ENCODE measurements at regions not wholly inside any gene's neighbourhood (a gene's known extent, or its start where the extent isn't known, plus 50 kb on each side); places are given as distances from the start of the nearest gene placed in this dataset.

DNA sequence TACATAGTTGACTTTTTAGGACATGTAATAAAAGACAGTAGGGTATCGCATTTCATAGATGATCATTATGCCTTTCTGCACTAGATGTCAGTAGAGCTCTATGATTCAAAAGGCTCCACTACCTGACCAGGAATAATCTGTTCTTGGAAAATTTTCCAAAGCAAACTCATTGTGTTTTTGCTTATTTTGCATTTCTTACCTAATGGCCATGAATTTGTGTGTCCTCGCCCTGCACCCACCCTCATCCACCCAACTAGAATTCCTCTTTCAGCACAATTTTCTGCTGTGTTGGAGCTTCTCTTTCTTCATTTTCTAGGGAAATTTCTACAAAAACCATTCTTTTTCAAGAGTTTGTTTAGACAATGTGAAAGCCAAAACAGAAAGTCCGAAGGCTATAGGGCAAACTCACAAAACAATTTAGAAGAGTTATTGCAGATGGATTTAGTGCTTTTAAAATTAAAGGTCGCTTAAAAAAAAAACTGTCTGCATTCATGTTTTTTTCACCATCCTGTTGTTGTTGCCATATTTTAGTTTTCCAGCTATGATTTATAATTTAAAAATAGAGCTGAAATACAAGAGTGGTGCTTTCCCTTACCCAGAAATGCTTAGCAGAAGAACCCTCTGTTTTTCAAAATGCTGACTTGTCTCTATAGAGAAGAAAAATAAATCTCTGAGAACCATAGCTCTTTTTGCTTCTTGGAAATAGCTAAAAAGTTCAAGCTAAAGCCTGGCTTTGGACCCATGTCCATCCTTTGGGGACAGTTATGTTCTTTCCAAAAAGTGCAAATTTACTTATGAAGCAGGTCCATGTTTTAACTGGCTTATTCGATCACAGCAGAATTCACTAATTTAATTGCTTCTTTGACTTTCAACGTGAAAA, 183.7 kb downstream of the SPATA18 start:
- no peak for DNase-seq (ENCODE audit: low spot score)

DNA sequence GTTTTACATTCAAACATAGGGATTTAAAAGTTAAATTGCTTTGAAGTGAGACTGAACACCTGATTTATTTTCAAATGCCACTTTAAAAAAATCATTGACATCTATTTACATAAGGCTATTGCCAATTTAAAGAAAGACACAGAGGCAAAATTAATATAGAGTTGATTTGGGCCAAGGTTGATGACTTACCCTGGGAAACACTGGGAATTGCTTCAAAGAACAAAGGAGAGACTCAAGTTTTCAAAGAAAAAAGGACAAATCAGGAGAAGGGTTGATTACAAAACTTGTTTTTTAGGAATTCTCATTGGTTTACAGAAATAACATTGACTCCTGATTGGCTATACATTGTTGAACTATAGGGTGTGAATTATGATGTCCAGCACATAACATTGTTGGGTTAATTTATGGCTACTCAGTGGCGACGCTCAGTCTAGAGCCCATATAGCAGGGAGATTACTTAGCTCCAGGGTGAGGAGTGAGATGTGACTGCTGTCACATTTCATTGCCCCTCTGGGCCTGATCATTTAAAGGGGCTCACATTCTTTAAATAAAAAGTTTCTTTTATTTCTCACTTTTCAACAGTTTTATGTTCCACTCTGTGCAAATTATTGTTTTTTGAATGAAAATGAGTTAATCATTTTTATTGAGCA, 184.6 kb downstream of the SPATA18 start:
- no peak for DNase-seq (ENCODE audit: low spot score)

DNA sequence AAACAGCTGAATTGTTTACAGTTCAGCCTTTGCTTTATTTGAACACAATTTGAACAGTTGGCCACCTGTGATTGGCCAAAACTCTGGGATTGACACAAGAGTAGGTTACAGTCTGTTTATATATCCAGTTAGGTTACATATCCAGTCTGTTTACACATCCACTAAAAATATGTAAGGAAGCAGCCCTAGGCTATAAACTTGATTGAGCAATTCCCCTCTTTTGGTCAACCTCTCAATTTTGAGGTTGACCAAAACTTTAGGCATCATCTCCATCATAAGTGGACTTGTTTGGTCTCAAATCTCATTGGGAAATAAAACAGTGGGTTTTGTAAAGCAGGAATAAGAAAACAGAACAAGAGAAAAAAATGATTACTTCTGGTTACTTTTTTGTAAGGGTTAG, 190.8 kb downstream of the SPATA18 start:
- no peak for DNase-seq (ENCODE audit: low spot score)

DNA sequence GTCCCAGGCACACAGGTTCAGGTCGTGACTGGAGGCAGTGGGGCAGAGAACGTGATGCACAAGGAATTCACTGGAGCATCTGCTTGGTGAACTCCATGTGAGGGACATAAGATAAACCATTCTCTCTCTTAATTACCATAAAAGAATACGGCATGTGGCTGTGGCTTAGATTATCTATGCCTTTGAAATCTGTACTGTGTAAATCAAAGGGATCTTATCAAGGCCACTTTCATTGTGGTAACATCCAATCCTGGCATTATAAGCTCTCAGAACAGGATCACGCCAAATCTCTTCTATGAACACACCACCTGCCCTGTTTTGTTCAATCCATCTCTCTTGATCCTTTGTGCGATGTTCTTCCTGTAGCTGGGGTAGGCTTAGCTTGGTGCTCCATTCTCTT, 192.3 kb downstream of the SPATA18 start:
- no peak for DNase-seq (ENCODE audit: low spot score)

DNA sequence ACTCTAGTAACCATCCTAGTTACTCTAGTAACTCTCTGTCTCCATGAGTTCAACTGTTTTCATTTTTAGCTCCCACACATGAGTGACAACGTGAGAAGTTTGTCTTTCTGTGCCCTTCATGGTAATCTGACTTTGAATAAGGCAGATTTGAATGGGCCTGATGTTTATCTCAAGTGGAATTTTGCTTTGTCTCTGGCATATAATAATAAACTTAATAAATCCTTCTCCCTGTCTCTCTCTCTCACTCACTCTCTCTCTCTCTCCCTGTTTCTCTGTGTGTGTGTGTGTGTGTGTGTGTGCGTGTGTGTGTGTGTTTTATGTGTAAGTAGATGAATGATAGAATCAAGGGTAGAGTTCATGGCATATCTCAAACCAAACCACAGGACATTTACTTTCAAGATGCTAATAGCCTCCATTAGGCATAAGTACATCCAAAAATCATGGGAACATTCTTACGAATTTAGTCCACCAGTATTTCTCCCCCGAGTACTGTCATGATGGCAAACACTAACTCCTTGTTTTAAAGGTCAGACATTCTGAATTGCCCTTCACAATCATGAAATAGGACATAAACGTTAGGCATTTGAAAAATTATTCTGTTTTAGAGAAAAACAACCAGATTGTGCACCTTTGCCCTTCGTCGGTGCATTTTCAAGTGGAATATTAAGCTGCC, 193.1 kb downstream of the SPATA18 start:
- DNase-seq (ENCODE audit: low spot score), result no peak

DNA sequence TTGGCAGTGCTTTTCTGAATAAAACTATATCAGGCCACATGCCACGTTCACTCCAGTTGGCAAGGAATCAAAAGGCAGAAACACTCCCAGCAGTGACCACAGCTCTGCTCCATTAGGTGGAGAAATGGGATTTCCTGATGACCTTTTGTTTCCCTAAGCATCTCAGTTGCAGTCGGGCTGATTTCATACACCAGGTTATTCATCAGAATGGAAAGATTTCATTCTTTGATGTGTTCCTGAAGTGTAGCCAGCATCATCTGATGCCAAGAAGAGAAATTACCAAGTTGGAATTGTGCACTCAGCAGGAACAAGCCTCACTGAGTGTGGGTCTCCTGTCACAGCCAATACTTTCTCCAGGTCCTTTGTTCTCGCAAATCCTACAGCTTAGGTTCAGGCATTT, 193.7 kb downstream of the SPATA18 start:
- no peak for DNase-seq (ENCODE audit: low spot score)

DNA sequence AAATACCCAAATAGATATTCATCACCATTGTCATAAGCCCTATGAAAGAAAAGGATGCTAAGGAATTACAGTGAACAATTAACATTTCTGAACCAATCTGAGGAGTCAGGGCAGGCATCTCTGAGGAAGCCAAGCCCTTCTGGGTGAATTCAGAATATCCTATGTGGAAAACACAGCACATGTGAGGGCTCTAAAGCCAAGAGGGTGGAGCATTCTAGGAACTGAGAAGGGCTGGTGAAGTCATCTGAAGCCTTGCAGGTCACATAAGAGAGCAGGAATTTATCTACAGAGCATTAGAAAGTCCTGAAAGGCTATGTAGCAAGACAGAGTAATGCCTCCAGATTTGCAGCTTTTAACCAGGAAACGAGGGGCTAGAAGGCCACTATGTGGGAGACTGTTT, 195.7 kb downstream of the SPATA18 start:
- no peak for DNase-seq (ENCODE audit: low spot score)

DNA sequence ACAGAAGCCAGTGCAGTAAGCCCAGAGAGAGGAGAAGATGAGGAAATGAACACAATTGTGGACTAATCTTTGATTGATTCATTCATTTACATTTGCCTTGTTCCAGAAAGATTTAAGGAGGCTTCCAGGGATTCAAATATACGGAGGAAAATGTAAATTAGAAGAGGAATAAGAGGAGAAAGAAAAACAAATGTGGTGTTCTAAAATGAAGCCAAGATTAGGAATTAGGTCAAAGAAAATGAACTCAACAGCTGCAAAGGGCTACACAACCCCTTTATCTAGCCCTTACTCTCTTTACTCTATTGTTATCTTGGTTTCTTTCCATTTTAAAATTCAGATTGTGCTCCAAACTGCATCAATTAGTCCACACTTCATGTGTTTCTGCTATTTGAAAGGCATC, 196.8 kb downstream of the SPATA18 start:
- no peak for DNase-seq (ENCODE audit: low spot score)

DNA sequence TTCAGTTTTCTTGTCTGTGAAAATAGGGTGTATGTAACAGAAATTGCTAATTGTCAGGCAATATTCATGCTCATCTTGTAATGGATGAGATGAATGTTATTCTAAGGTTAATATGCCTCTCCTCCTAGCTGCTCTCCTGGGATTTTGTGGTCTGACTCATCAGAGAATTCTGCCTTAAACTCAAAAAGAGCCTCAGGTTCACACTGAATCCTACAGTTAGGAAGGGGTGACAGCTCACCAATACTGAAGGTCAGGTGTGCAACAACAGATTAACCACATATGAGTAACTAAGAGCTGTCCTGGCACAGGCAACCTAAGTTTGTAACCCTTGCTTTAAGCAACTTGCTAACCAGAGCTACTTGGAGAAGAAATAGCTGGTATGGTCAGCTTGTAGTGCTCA, 197.7 kb downstream of the SPATA18 start:
- DNase-seq (ENCODE audit: low spot score), result no peak

DNA sequence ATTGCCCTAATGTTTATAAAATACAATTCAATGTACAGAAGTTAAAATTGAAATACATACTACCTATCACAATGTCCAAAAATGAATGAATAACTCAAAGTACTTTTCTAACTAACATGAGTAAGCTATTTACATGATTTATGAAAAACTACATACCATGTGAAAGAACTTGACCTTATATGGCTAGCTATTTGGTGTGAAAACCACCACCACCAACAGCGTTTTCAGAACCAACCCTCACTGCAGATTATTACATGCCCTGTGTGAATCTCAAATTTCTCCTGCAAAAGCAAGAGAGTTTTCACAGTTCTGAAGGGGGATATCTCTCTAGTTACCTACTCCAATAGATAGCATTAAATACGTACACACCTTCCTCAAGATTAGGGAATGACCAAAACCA, 198.5 kb downstream of the SPATA18 start:
- no peak for DNase-seq (ENCODE audit: low spot score)

DNA sequence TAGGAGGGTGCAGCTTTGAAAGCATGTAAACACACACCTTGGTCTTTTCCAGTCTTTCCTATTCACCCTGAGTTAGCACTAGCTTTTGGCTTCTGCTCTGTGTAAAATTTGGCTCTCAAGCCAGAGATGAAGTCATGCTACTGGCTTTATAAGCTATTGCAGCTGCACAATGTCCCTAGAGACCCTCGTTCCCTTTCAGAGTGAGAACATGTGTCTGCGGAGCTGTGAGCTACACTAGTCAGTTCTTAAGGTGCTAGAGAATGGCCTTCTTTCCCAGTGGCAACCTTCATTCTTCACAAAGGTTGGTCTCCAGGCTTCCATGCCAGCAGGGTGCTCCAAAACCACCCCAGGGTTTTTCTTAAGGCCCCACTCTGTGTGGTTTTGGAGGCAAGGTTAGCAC, 199.1 kb downstream of the SPATA18 start:
- no peak for DNase-seq (ENCODE audit: low spot score)

DNA sequence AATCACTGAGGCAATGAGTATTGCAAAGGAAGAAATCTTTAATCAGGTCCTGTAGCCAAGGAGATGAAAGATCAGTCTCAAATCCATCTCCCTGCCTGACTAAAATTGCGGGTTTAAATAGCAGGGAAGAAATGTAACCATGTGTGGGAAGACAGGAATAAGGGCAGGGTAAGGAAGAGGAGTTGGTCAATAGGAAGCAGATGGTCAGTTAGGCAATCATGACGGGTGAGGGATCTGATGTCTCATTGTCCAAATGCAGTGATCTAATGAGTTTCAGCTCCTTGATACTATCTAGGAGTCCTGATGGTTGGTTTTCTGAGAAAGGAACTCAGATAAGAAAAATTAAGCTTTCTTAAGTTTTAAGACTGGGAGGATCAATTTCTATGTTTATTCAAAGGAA, 200.8 kb downstream of the SPATA18 start:
- no peak for DNase-seq (ENCODE audit: low spot score)

DNA sequence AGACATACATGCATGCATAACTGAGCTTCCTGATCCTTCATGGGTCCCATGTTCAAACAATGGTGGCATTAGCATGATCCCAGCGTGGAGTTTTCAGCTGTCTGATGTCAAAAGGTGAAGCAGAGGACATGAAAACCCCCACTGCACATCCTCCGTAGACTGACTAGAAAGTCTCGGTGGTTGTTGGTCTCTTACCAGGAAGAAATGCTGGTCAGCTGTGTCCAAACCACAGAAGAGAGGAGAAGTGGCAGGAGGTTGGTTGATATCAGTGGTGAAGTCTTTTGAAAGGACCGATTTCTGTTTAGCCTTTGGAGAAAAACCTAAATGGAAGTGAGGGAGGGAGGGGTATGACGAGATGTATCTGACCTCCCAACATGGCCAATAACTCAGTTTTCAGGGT, 201.9 kb downstream of the SPATA18 start:
- DNase-seq (ENCODE audit: low spot score), result no peak

DNA sequence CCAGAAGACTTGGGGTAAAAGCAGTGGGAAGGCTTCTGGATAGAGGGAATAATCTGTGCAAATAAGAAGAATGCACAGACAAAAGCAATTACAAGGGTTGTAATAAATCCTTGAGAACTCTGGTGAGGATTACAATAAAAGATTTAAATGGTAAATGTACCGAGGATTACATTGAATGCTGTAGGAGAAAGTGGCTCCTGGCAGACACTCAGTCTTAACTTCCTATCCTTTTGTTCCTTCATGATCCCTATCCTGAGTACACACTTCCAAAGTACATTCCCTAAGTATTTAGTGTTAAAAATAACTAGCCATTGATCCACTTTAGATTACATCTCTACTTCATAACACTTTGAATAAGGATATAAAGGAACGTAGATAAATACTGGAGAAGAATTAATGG, 205.4 kb downstream of the SPATA18 start:
- DNase-seq (ENCODE audit: low spot score), result no peak

DNA sequence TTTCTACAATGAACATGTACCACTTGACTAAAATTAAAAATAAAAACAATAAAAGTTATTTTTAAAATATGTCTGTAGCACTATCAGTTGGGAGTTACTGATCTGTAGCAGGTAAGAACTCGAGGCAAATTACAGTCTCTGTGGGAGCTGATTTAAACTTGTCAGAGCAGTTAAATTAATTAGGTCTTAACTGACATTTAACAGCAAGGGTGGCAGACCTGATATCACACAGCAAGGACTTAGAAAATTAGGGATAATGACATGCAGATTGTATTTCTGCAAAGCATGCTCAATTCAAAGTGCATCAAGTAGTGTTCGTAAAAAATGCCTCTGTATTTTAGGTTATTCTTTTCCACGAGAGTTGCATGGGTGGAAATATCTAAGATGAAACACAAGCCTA, 208.9 kb downstream of the SPATA18 start:
- no peak for DNase-seq (ENCODE audit: low spot score)

DNA sequence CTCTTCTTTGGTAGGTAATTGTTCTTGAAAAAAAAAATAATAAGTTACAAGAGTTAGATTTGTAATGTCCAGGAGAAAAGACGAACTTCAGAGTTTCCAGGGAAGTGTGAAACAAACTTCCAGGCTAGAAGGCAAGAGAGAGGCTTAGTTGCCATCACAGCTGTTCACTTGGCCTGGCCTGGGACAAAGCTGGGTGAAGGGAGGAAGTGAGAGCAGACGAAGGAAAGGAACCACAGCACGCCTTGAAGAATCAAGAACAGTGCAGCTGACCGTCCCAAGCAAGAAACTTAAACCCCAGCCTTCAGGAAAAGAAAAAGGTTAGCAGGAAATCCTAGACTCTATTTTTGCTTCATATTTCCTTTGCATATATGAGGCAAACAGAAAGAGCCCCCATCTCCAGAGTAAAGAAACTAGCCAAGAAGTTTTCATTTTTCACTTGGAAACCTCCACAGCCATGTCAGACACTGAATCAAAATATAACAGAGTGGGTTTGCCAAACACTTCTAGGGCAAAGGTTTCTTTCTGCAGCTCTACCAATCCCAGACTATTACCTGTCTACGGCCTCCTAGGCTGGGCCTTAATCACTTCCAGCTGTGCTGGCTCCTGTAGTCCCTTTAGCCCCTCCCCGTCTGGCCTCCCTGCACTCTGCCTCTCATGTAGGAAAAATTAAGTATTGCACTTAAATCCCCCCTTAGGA, 209.6 kb downstream of the SPATA18 start:
- DNase-seq (ENCODE audit: low spot score), result no peak

DNA sequence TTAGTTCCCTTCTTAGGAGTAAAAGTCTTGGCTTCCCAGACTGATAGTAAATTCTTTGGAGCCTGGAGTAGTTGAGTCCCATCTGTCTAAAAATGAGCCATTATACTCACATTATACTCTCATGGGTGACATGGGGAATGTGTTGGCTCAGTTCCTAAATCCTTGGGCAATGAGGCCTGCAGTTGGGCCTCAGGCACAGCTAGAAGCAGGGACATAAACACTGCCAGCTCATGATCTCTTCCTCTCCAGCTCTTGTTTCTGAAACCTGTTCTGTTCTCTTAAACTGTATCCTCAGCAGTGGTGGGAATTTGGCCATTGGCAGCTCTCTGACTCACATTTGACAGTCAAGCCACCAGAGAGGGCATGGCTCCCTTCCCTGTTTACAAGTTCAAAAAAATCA, 212.5 kb downstream of the SPATA18 start:
- no peak for DNase-seq (ENCODE audit: low spot score)

DNA sequence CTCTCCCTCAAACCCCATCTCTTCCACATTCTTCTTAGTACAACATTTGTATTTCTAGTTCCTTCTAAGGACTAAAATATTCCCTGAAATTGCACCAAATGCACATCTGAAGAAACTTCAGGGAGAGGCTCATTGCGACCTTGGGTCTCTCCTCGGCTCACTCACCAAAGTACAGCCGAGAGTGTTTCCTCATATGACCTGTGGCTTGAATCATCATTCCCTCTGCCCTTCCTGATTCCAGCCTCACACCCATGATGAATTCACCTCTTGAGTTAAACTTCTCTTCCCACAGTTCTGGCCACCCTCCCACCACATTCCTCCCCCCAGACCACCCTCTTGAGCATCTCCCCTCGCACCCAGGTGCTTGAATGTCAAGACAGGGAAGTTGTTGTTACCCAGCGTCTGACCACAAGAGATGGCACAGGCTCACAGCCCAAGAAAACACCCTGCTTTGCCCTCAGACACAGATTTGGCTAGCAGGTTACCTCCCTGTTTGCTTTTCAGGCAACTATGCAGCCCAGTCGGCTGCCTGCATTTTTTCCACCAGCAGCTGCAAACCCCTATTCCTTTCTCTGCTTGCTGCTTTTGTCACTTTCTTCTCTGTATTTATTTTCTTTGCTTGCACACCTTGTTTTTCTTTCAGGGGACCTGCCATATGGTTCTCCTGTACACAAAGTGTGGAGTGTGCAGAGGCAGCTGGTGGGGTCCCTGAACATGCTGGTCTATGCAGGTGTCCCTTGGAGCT, 214.8 kb downstream of the SPATA18 start:
- no peak for DNase-seq (ENCODE audit: low spot score)

DNA sequence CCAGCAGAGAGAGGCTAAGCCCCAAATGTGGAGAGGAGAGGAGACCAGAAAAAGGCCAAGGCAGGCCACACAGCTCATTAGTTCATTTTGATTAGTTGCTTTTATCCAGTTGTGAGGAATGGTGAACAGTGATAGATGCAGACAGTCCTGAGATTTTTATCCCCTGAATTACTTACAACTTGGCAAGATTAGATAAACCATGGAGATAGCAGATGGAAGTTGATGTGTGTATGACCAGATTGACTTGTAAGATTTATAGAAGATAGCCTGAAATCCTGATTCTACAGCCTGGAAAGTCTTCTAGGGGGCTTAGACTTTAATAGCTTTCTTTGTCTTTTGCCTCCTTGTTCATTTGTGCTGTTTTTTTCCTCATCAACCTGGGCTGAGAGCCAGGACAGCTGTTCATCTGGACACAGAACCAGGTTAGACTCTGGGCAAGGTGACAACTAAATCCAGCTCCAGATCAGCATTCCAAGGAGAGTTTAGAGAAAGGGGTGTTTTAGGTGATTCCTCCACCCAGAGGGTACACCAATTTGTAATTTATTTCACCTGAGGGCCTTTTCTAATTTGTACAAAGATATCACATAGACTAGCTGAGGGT, 215.5 kb downstream of the SPATA18 start:
- DNase-seq (ENCODE audit: low spot score), result no peak

DNA sequence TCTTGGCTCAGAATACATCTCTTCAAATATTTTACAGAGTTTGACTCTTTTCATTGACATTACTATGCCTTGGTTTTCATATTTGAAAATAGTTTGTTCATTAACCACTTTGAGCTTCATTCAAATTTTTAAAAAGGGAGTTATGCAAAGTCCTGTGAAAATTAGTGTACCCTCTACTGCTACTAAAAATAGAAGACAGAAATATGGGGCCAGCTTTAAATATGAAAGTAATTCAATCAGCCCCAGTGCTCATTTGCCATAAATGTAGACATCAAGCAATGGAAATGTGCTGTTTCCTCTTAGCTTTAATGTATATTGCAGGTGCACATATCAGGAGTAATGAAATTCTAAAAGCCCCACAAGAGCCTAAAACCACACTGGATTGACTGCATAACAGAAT, 218.7 kb downstream of the SPATA18 start:
- no peak for DNase-seq (ENCODE audit: low spot score)

DNA sequence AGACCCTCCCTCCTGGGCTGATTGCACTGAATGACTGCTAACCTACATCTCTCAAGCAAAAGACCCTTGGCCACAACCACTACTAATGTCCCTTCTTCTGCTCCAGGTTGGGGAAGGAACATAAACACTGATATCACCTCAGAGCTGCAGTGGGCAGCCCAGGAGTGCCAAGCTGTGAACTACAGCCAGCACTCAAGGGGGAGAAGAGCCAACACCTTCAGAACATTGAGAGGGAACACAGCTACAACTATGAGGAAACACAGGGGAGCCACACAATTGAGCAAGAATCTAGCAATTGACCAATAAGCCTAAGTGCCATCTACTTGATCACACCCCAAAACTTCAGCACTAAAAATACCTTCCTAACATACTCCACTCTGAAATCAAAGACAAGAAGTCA, 222.8 kb downstream of the SPATA18 start:
- no peak for DNase-seq (ENCODE audit: low spot score)

Measured in ecto neural progenitor cell (in vitro differentiated cells).